ENCODE measurements at regions not wholly inside any gene's neighbourhood (a gene's known extent, or its start where the extent isn't known, plus 50 kb on each side); places are given as distances from the start of the nearest gene placed in this dataset.

DNA sequence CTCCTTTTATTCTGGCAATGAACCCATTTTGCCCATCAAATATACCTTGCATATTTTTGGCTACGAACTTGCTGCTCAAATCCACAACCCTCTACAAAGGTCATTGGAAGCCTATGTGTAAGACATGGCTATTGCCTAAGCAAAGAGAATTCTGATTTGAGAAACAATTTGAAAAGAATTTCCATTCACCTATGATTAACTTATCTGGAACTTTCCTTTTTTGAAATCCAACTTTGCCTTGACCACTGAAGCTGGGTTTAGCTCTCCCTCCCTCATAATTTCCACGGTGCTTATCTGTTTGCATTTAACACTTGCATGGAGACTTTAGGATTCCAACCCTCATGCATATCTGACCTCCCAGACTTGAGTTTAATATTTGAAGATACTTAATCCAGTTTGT, 1514.7 kb upstream of the SLC10A2 start:
- peaks cover 18% of the 10 kb centered on the region for H3K4me1 Mint-ChIP-seq (ENCODE audit: low read depth)
- no peaks in the 10 kb centered on the region for H3K27me3 Mint-ChIP-seq (ENCODE audit: low read depth)
- TF ChIP-seq, protein P1, sequence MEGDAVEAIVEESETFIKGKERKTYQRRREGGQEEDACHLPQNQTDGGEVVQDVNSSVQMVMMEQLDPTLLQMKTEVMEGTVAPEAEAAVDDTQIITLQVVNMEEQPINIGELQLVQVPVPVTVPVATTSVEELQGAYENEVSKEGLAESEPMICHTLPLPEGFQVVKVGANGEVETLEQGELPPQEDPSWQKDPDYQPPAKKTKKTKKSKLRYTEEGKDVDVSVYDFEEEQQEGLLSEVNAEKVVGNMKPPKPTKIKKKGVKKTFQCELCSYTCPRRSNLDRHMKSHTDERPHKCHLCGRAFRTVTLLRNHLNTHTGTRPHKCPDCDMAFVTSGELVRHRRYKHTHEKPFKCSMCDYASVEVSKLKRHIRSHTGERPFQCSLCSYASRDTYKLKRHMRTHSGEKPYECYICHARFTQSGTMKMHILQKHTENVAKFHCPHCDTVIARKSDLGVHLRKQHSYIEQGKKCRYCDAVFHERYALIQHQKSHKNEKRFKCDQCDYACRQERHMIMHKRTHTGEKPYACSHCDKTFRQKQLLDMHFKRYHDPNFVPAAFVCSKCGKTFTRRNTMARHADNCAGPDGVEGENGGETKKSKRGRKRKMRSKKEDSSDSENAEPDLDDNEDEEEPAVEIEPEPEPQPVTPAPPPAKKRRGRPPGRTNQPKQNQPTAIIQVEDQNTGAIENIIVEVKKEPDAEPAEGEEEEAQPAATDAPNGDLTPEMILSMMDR (IDR thresholded peaks at IDR 0.05) = no peak
- no peaks in the 10 kb centered on the region for H3K36me3 Mint-ChIP-seq (ENCODE audit: low read depth)
- H3K4me3 Mint-ChIP-seq (ENCODE audit: unreplicated experiment) = no peak overlapping the region
- no peaks in the 10 kb centered on the region for H3K9me3 Mint-ChIP-seq (ENCODE audit: low read depth)
- DNase-seq (ENCODE audit: low spot score) = no peak
- no peak overlapping the region for H3K27ac Mint-ChIP-seq (ENCODE audit: unreplicated experiment)

DNA sequence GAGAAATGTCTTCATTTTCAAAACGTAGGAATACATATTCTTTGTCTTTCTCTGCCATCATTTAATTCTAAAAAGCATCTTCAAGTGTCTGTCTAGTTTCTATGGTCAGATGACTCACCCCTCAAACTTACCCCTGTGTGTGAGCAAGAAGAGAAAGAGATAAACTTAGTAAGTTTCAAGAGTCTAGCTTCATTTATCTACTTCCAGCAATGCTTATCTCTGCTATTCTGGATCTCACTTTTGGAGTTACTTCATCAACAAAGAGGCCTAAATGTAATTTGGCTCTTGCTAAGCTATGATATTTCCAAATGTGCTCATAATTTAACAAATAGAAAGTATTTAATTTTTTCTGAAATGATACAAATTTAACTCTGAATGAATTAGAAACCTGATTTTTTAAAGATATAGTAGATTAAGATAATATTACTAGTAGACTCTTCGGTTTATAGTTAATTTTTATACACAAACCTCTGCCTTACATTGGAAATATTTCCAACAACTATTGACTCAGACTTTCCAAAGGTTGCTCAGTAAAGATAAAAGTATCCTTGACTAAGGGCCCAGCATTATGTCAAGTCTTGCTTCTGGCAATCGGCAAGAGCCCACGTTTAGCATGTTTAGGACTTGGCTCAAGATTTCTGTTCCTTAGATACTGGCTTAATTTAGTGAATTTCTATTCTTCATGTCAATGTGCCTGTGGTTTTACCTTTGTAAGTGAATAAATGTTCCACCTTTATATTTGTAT, 1511.0 kb upstream of the SLC10A2 start:
- H3K9me3 Mint-ChIP-seq (ENCODE audit: low read depth) = no peaks in the 10 kb centered on the region
- H3K4me3 Mint-ChIP-seq (ENCODE audit: unreplicated experiment) = no peak overlapping the region
- TF ChIP-seq, protein P1 (IDR thresholded peaks at IDR 0.05) = no peak
- no peaks in the 10 kb centered on the region for H3K27me3 Mint-ChIP-seq (ENCODE audit: low read depth)
- no peak overlapping the region for H3K27ac Mint-ChIP-seq (ENCODE audit: unreplicated experiment)
- no peaks in the 10 kb centered on the region for H3K36me3 Mint-ChIP-seq (ENCODE audit: low read depth)
- no peak for DNase-seq (ENCODE audit: low spot score)
- peaks cover 3% of the 10 kb centered on the region for H3K4me1 Mint-ChIP-seq (ENCODE audit: low read depth)

DNA sequence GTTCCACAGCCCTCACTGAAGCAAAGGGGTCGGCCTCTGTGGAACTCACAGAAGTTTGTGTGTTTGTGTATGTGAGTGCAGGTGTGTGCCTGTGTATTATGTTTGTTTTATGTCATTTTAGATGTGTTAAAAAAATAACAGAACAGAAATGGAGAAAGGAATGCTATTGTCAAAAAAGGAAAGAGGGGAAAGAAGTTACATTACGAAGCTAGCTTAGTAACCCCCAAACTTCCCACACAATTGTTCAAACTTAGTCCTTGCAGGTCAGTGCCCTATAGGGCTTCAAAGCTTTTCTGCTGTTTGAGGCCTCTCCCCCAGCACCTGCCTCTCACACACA, 1505.6 kb upstream of the SLC10A2 start:
- H3K4me3 Mint-ChIP-seq (ENCODE audit: unreplicated experiment) = no peak overlapping the region
- peaks cover 16% of the 10 kb centered on the region for H3K4me1 Mint-ChIP-seq (ENCODE audit: low read depth)
- no peak for DNase-seq (ENCODE audit: low spot score)
- peak overlapping the region; percentile 83 for H3K27ac Mint-ChIP-seq (ENCODE audit: unreplicated experiment)
- TF ChIP-seq, protein P1 (IDR thresholded peaks at IDR 0.05) = peak; percentile 45
- H3K36me3 Mint-ChIP-seq (ENCODE audit: low read depth) = no peaks in the 10 kb centered on the region
- H3K9me3 Mint-ChIP-seq (ENCODE audit: low read depth) = no peaks in the 10 kb centered on the region
- no peaks in the 10 kb centered on the region for H3K27me3 Mint-ChIP-seq (ENCODE audit: low read depth)

DNA sequence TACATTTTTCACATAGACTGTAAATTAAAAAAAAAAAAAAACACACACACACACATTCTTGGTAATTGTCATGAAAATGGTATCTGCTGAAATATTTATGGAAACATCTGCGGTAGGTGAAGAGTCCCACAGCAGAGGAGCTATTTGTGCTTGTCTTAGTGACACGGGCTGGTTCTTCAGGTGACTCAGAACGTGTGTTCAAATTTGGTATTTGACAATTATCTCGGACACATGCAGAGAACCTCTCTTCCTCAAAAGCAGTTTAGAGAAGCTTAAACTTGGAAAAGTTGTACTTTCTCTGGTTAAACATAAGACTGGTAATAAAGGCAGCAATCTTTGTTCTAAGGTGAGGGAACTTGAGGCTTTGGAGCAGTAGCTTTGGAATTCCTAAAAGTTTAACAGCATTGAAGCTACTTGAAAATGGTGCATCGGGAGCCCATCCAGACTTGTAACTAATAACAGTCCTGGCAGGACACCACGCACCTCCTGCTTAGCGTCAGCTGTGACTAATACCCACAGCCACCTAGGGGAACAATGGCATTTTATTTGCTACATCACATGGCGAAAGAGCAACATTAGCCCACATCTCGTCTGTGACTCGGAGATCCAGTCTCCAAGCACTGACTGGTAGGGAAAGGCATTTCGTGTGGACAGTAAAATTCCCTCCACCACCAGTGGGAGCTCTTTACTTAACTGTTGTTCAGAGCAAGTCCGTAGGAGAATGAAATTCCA, 1505.1 kb upstream of the SLC10A2 start:
- Mint-ChIP-seq H3K36me3 (ENCODE audit: low read depth) (no peaks in the 10 kb centered on the region), H3K4me3 (ENCODE audit: unreplicated experiment) (peak overlapping the region; percentile 63), H3K27ac (ENCODE audit: unreplicated experiment) (peak overlapping the region; percentile 83), H3K9me3 (ENCODE audit: low read depth) (no peaks in the 10 kb centered on the region), H3K4me1 (ENCODE audit: low read depth) (peaks cover 16% of the 10 kb centered on the region), H3K27me3 (ENCODE audit: low read depth) (no peaks in the 10 kb centered on the region)
- no peak for DNase-seq (ENCODE audit: low spot score)
- TF ChIP-seq, protein P1 (IDR thresholded peaks at IDR 0.05) = peak; percentile 94

DNA sequence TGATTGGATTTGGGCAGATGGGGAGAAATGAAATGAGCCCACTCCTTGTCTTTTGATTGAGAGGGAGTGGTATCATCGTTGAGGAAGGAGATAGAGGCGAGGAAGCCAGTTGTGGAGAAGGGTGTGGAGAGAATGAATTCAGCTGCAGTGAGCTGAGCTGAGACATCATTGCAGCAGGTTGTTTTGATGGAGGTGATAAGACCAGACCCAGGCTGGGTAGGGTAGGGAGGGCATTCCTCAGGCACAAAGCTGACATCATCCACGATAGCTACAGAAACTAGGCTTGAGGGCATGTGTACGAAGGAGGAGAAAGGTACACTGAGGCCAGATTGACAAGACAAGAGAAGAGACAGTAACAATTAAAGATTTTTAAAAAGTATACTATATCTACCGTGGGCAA, 1500.9 kb upstream of the SLC10A2 start:
- Mint-ChIP-seq H3K4me1 (ENCODE audit: low read depth) (peaks cover 12% of the 10 kb centered on the region), H3K27me3 (ENCODE audit: low read depth) (no peaks in the 10 kb centered on the region), H3K36me3 (ENCODE audit: low read depth) (no peaks in the 10 kb centered on the region), H3K9me3 (ENCODE audit: low read depth) (no peaks in the 10 kb centered on the region), H3K4me3 (ENCODE audit: unreplicated experiment) (no peak overlapping the region), H3K27ac (ENCODE audit: unreplicated experiment) (no peak overlapping the region)
- DNase-seq (ENCODE audit: low spot score) = no peak
- TF ChIP-seq, protein P1 (IDR thresholded peaks at IDR 0.05) = no peak

All from chondrocyte (in vitro differentiated cells).